Fibroblast of lung (primary cell): ENCODE measurements at regions not wholly inside any gene's neighbourhood (a gene's known extent, or its start where the extent isn't known, plus 50 kb on each side); places are given as distances from the start of the nearest gene placed in this dataset.

Source experiments
- CTCF ChIP-seq, 2 donors: IDR thresholded peaks in 1 of 2; conservative IDR thresholded peaks in 1 of 2; 1 replicate in 1 of 2; 2 replicates in 1 of 2; pipeline ENCODE4 v1.5.1; 2011 to 2012; ENCODE audit warnings: low read length in 2 of 2, control low read depth in 1 of 2, inconsistent platforms in 1 of 2, low read depth in 1 of 2, mild to moderate bottlenecking in 1 of 2
- EZH2 ChIP-seq: IDR thresholded peaks from 2 replicates; pipeline ENCODE4 v1.5.1; 2012; ENCODE audit warnings: low read length, control low read depth, mild to moderate bottlenecking; ENCODE audit errors: missing control alignments

GRCh38 chr20:11582060-11582459 is 335.6 kb upstream of the BTBD3 start:
- no peak for TF ChIP-seq CTCF (conservative IDR thresholded peaks at IDR 0.05 in 1 of 2, IDR thresholded peaks at IDR 0.05 in 1 of 2; ENCODE audit: low read depth in 1 of 2, low read length in 2 of 2)
- TF ChIP-seq EZH2, result no peak
